Naive thymus-derived CD4-positive, alpha-beta T cell (primary cell): ENCODE measurements at regions not wholly inside any gene's neighbourhood (a gene's known extent, or its start where the extent isn't known, plus 50 kb on each side); places are given as distances from the start of the nearest gene placed in this dataset.
"Not testable (repeated sequence)": the region's sequence is repeated elsewhere in the genome, so short reads cannot be mapped to it uniquely, and the experiment has no call there.

Source experiments
- ATAC-seq: fragments of 150-1000 bp; cut with Tn5 transposase; 2 replicates; pipeline ENCODE4 v1.10.0; 2021; ENCODE audit warnings: mild to moderate bottlenecking, moderate library complexity
- CTCF ChIA-PET: fragments of 350-600 bp; sonication (Branson Sonifier 250); formaldehyde crosslinking; loops from one replicate; lab custom pipeline; 2021; ENCODE audit warnings: antibody characterized with exemption; lab: Charles Lee
- POLR2A ChIA-PET: fragments of 350-600 bp; sonication (Branson Sonifier 250); formaldehyde crosslinking; loops from one replicate; lab custom pipeline; 2021; ENCODE audit warnings: antibody characterized with exemption, inconsistent platforms; lab: Charles Lee
- DNase-seq, 9 donors: peaks; one replicate each; pipeline versions ENCODE4 v3.0.0 to v3.0.0-alpha.2; 2020 to 2022; ENCODE audit warnings: mixed read lengths in 1 of 9
- H3K27ac ChIP-seq: one replicate; pipeline ENCODE4 v1.7.0; 2013; ENCODE audit warnings: mild to moderate bottlenecking, low read depth, low read length, moderate library complexity
- H3K27me3 ChIP-seq, 2 donors: one replicate each; pipeline ENCODE4 v1.7.0; 2013; ENCODE audit warnings: low read length in 2 of 2, mild to moderate bottlenecking in 2 of 2, moderate library complexity in 2 of 2; ENCODE audit not compliant: control insufficient read depth in 2 of 2, insufficient read depth in 2 of 2
- H3K36me3 ChIP-seq, 3 experiments: 1 replicate in 2 of 3; 2 replicates in 1 of 3; pipeline ENCODE4 v1.7.0; 2013; ENCODE audit warnings: low read length in 3 of 3, mild to moderate bottlenecking in 3 of 3, moderate library complexity in 1 of 3; ENCODE audit not compliant: insufficient read depth in 3 of 3, control insufficient read depth in 2 of 3
- H3K4me1 ChIP-seq, 2 donors: one replicate each; pipeline ENCODE4 v1.7.0; 2013; ENCODE audit warnings: low read length in 2 of 2, mild to moderate bottlenecking in 2 of 2, moderate library complexity in 1 of 2; ENCODE audit not compliant: control insufficient read depth in 2 of 2, insufficient read depth in 2 of 2
- H3K4me3 ChIP-seq: 2 replicates; pipeline ENCODE4 v1.7.0; 2013; ENCODE audit warnings: mild to moderate bottlenecking, low read length
- H3K9me3 ChIP-seq, 3 experiments: 1 replicate in 2 of 3; 2 replicates in 1 of 3; pipeline ENCODE4 v1.7.0; 2013; ENCODE audit warnings: low read length in 3 of 3; ENCODE audit not compliant: control insufficient read depth in 2 of 3
- H3K27ac Mint-ChIP-seq, 9 donors: one replicate each; pipeline ENCODE4 v1.8.0; 2020 to 2022; ENCODE audit warnings: mixed read lengths in 9 of 9, mild to moderate bottlenecking in 8 of 9, moderate library complexity in 5 of 9, inconsistent platforms in 2 of 9
- H3K27me3 Mint-ChIP-seq, 5 donors: one replicate each; pipeline ENCODE4 v1.8.0; 2021 to 2022; ENCODE audit warnings: mixed read lengths in 5 of 5, mild to moderate bottlenecking in 1 of 5
- H3K36me3 Mint-ChIP-seq, 5 donors: one replicate each; pipeline ENCODE4 v1.8.0; 2020 to 2022; ENCODE audit warnings: mixed read lengths in 5 of 5, mild to moderate bottlenecking in 3 of 5, inconsistent platforms in 1 of 5
- H3K4me1 Mint-ChIP-seq, 7 donors: one replicate each; pipeline ENCODE4 v1.8.0; 2020 to 2022; ENCODE audit warnings: mixed read lengths in 7 of 7, mild to moderate bottlenecking in 3 of 7, inconsistent platforms in 1 of 7
- H3K4me3 Mint-ChIP-seq, 10 donors: one replicate each; pipeline ENCODE4 v1.8.0; 2020 to 2022; ENCODE audit warnings: mild to moderate bottlenecking in 10 of 10, mixed read lengths in 10 of 10, moderate library complexity in 6 of 10, inconsistent platforms in 2 of 10
- H3K9me3 Mint-ChIP-seq, 11 donors: one replicate each; pipeline ENCODE4 v1.8.0; 2020 to 2022; ENCODE audit warnings: mixed read lengths in 11 of 11, mild to moderate bottlenecking in 4 of 11, inconsistent platforms in 1 of 11, moderate library complexity in 1 of 11
- intact Hi-C, 2 donors: fragments of 100-400 bp; cut with micrococcal nuclease; formaldehyde crosslinking; loops; one replicate each; pipeline ENCODE4 v1.15.1; 2023

DNA sequence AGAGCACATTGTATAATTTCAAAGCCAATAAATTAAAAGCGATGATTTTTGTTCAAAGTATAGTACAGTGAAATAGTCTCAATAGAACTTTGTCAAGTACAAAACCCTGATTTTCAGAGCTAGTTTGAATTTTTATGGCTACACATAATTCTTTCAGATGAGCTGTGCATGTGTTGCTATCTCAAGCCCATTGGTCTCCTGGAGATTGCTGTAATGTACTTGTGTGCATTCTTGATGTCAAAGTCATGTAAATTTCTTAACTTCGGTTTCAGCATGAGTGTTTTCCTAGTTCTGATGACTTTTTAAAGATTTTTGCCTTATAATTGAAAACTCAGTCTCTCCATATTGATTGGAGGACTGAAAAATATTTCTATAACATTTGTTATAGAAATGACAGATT lies 200.8 kb downstream of the CEP135 start:
- Histone ChIP-seq H3K27ac (no peak overlapping the region), H3K4me1 (no peaks in the 10 kb centered on the region), H3K36me3 (no peaks in the 10 kb centered on the region), H3K4me3 (no peak overlapping the region), H3K9me3 (no peaks in the 10 kb centered on the region), H3K27me3 (no peaks in the 10 kb centered on the region)
- peaks cover 0 to 13% (median 5%) of the 10 kb centered on the region in 5 donors for H3K27me3 Mint-ChIP-seq
- ChIA-PET POLR2A (no interaction called here), CTCF (no interaction called here)
- H3K4me1 Mint-ChIP-seq: peaks cover 0 to 2% (median 0%) of the 10 kb centered on the region in 7 donors
- no peak overlapping the region for H3K27ac Mint-ChIP-seq
- no peak overlapping the region for H3K4me3 Mint-ChIP-seq
- no peaks in the 10 kb centered on the region for H3K9me3 Mint-ChIP-seq
- intact Hi-C loops: no loop called here
- no peak for DNase-seq
- H3K36me3 Mint-ChIP-seq: no peaks in the 10 kb centered on the region
- ATAC-seq: no peak

GRCh38 chr4:56148428-56148827 lies 199.7 kb downstream of the CEP135 start:
- POLR2A ChIA-PET: no interaction called here
- Histone ChIP-seq H3K9me3 (no peaks in the 10 kb centered on the region), H3K27ac (no peak overlapping the region), H3K4me1 (no peaks in the 10 kb centered on the region), H3K36me3 (no peaks in the 10 kb centered on the region), H3K4me3 (no peak overlapping the region), H3K27me3 (no peaks in the 10 kb centered on the region)
- CTCF ChIA-PET: no interaction called here
- intact Hi-C loops: no loop called here
- Mint-ChIP-seq H3K4me1 (peaks cover 0 to 2% (median 0%) of the 10 kb centered on the region in 7 donors), H3K9me3 (no peaks in the 10 kb centered on the region), H3K27ac (no peak overlapping the region), H3K27me3 (peaks cover 5 to 13% (median 6%) of the 10 kb centered on the region in 5 donors), H3K36me3 (no peaks in the 10 kb centered on the region), H3K4me3 (no peak overlapping the region)
- DNase-seq: no peak
- no peak for ATAC-seq

GRCh38 chr4:56147371-56147770 lies 198.6 kb downstream of the CEP135 start:
- Histone ChIP-seq H3K4me3 (no peak overlapping the region), H3K4me1 (no peaks in the 10 kb centered on the region), H3K9me3 (no peaks in the 10 kb centered on the region), H3K27ac (no peak overlapping the region), H3K36me3 (no peaks in the 10 kb centered on the region), H3K27me3 (no peaks in the 10 kb centered on the region)
- H3K9me3 Mint-ChIP-seq: no peaks in the 10 kb centered on the region
- POLR2A ChIA-PET: no interaction called here
- no peak overlapping the region for H3K27ac Mint-ChIP-seq
- peaks cover 0 to 2% (median 0%) of the 10 kb centered on the region in 7 donors for H3K4me1 Mint-ChIP-seq
- intact Hi-C loops: no loop called here
- DNase-seq (no peak), ATAC-seq (no peak)
- H3K36me3 Mint-ChIP-seq: no peaks in the 10 kb centered on the region
- H3K27me3 Mint-ChIP-seq: peaks cover 4 to 11% (median 6%) of the 10 kb centered on the region in 5 donors
- H3K4me3 Mint-ChIP-seq: no peak overlapping the region
- CTCF ChIA-PET: no interaction called here

DNA sequence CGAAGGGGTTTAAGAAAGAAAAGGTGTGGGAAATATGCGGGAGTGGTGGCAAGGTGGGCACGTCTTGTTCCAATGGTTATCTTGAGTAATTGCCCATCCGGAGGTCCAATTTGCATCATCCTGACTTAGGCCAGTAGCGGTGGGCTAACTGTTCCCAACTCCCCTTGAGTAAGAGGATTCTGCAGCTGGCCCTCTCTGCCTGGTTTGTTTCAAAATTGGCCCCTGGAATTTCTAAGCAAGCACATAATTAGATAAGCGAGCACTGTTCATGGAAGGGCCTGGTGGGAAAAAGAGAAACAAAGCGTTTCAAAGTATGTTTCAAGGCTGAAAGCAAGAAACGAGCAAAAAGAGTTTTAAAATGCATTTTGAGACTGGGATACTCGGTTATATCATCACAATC lies 198.2 kb downstream of the CEP135 start:
- H3K36me3 Mint-ChIP-seq: no peaks in the 10 kb centered on the region
- no peaks in the 10 kb centered on the region for H3K4me1 ChIP-seq
- no peak overlapping the region for H3K4me3 ChIP-seq
- no peaks in the 10 kb centered on the region for H3K36me3 ChIP-seq
- H3K27ac Mint-ChIP-seq: no peak overlapping the region
- POLR2A ChIA-PET: no interaction called here
- DNase-seq: no peak
- intact Hi-C loops: no loop called here
- CTCF ChIA-PET: no interaction called here
- H3K27me3 ChIP-seq: no peaks in the 10 kb centered on the region
- ATAC-seq: no peak
- peaks cover 4 to 11% (median 6%) of the 10 kb centered on the region in 5 donors for H3K27me3 Mint-ChIP-seq
- no peak overlapping the region for H3K4me3 Mint-ChIP-seq
- H3K9me3 ChIP-seq: no peaks in the 10 kb centered on the region
- no peak overlapping the region for H3K27ac ChIP-seq
- H3K9me3 Mint-ChIP-seq: no peaks in the 10 kb centered on the region
- peaks cover 0 to 2% (median 0%) of the 10 kb centered on the region in 7 donors for H3K4me1 Mint-ChIP-seq

DNA sequence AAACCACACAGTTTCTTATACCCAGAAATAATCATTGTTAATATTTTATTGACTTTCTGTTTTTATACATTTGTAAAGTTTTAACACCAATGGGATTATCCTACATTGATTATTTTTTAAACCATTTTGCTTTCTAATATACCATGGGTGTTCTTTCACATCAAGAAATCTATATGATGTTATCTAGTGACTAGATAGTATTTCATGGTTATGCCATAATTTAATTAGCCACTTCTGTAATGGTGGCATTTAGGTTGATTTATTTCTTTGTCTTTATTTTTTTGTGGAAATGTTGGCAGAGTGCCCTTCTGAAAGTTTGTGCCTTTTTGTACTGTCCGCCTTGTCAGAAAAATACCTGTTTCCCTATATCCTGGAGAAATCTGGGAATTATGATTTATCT lies 193.3 kb downstream of the CEP135 start:
- ChIA-PET CTCF (no interaction called here), POLR2A (no interaction called here)
- no peaks in the 10 kb centered on the region for H3K4me1 ChIP-seq
- no peaks in the 10 kb centered on the region for H3K36me3 ChIP-seq
- Mint-ChIP-seq H3K9me3 (no peaks in the 10 kb centered on the region), H3K4me3 (no peak overlapping the region), H3K4me1 (peaks cover 0 to 2% (median 0%) of the 10 kb centered on the region in 7 donors), H3K36me3 (no peaks in the 10 kb centered on the region), H3K27ac (no peak overlapping the region), H3K27me3 (peaks cover 4 to 20% (median 6%) of the 10 kb centered on the region in 5 donors)
- H3K4me3 ChIP-seq: no peak overlapping the region
- no peaks in the 10 kb centered on the region for H3K9me3 ChIP-seq
- intact Hi-C loops: no loop called here
- no peaks in the 10 kb centered on the region for H3K27me3 ChIP-seq
- ATAC-seq (no peak), DNase-seq (no peak)
- H3K27ac ChIP-seq: no peak overlapping the region

DNA sequence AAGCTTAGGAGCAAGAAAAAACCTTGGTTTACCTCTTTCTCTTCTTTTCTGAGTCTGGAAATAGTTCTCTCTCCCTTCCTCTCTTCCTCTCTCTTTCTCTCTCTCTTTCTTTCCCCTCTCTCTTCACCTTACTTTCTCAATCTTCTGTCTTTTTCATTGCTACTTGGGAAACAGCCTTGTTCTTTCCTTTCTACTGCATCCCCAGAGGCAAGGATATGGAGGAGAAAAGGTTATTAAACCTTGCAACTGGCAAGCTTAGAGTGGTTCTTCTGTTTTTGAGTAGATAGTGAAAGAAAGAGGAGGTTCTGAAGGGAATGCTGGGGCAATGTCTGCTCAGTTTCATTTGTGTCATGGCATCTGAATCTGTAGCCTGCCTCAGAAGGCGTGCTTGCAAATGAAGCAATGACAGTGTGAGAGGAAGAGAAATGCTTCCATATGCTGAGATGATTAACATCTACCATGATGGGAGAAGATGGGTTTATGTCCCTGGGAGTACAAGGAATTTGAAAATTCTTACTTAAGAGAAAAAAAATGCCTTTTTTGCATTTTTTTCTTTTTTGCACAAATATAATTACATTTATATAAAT lies 190.6 kb downstream of the CEP135 start:
- no peaks in the 10 kb centered on the region for H3K4me1 ChIP-seq
- POLR2A ChIA-PET: no interaction called here
- ATAC-seq (no peak), DNase-seq (no peak)
- no peak overlapping the region for H3K4me3 Mint-ChIP-seq
- H3K9me3 Mint-ChIP-seq: no peaks in the 10 kb centered on the region
- H3K4me3 ChIP-seq: no peak overlapping the region
- intact Hi-C loops: no loop called here
- no peaks in the 10 kb centered on the region for H3K27me3 ChIP-seq
- H3K36me3 Mint-ChIP-seq: no peaks in the 10 kb centered on the region
- peaks cover 5 to 21% (median 6%) of the 10 kb centered on the region in 5 donors for H3K27me3 Mint-ChIP-seq
- no peak overlapping the region for H3K27ac ChIP-seq
- CTCF ChIA-PET: no interaction called here
- no peaks in the 10 kb centered on the region for H3K36me3 ChIP-seq
- H3K4me1 Mint-ChIP-seq: no peaks in the 10 kb centered on the region
- no peak overlapping the region for H3K27ac Mint-ChIP-seq
- H3K9me3 ChIP-seq: no peaks in the 10 kb centered on the region

DNA sequence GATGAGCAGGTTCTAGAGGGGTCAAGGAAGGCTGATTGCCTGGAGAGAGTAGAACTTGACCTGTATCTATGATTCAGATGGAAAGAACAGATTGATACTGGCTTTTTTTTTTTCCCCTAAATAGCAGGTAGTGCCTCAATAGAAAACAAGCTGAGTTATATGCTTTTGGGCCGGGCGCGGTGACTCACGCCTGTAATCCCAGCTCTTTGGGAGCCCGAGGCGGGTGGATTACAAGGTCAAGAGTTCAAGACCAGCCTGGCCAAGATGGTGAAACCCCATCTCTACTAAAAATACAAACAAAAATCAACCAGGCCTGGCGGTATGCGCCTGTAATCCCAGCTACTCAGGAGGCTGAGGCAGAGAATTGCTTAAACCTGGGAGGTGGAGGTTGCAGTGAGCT lies 186.1 kb downstream of the CEP135 start:
- intact Hi-C loops, H3K4me3 ChIP-seq, H3K27ac ChIP-seq, H3K9me3 Mint-ChIP-seq, H3K4me3 Mint-ChIP-seq, H3K9me3 ChIP-seq, POLR2A ChIA-PET, H3K27me3 ChIP-seq, H3K27ac Mint-ChIP-seq, H3K36me3 Mint-ChIP-seq, CTCF ChIA-PET, H3K36me3 ChIP-seq, H3K4me1 Mint-ChIP-seq, H3K4me1 ChIP-seq, ATAC-seq, H3K27me3 Mint-ChIP-seq, DNase-seq: not testable (repeated sequence)
